Neural cell (in vitro differentiated cells): ENCODE measurements at regions not wholly inside any gene's neighbourhood (a gene's known extent, or its start where the extent isn't known, plus 50 kb on each side); places are given as distances from the start of the nearest gene placed in this dataset.

ENCODE experiments used
- H2AFZ ChIP-seq: fragments of 200-600, 300-800 bp; sonication (generic), shearing (Covaris generic); 2 replicates; pipeline ENCODE4 v1.6.0; 2014; ENCODE audit warnings: low read depth, mild to moderate bottlenecking, antibody characterized with exemption, low read length, moderate library complexity
- H3F3A ChIP-seq: fragments of 200-600 bp; shearing (Covaris generic); 2 replicates; pipeline ENCODE4 v1.6.1; 2016; ENCODE audit warnings: mild to moderate bottlenecking, moderate library complexity, mixed read lengths, antibody characterized with exemption, low read length; ENCODE audit not compliant: insufficient read depth, poor library complexity, severe bottlenecking
- H3K27ac ChIP-seq: fragments of 200-600, 300-800 bp; sonication (generic), shearing (Covaris generic); 2 replicates; pipeline ENCODE4 v1.5.1; 2014; ENCODE audit warnings: mild to moderate bottlenecking, low read length, moderate library complexity
- H3K27me3 ChIP-seq: fragments of 300-800, 200-600 bp; sonication (generic), shearing (Covaris generic); 2 replicates; pipeline ENCODE4 v1.6.0; 2014; ENCODE audit warnings: mild to moderate bottlenecking, low read depth, low read length, moderate library complexity; ENCODE audit not compliant: insufficient read depth
- H3K36me3 ChIP-seq: fragments of 300-800, 200-600 bp; sonication (generic), shearing (Covaris generic); 2 replicates; pipeline ENCODE4 v1.5.1; 2014; ENCODE audit warnings: mild to moderate bottlenecking, antibody characterized with exemption, low read length, moderate library complexity; ENCODE audit not compliant: insufficient read depth
- H3K4me2 ChIP-seq: fragments of 300-800, 200-600 bp; sonication (generic), shearing (Covaris generic); 2 replicates; pipeline ENCODE4 v1.6.0; 2014; ENCODE audit warnings: mild to moderate bottlenecking, low read length
- H3K4me3 ChIP-seq: fragments of 300-800, 200-600 bp; sonication (generic), shearing (Covaris generic); 2 replicates; pipeline ENCODE4 v1.5.1; 2014; ENCODE audit warnings: mild to moderate bottlenecking, low read length, moderate library complexity
- H3K79me2 ChIP-seq: fragments of 200-600 bp; shearing (Covaris generic); replicated peaks from 2 replicates; pipeline ENCODE4 v1.6.0; 2014; ENCODE audit warnings: mild to moderate bottlenecking, low read length, moderate library complexity; ENCODE audit not compliant: insufficient read depth
- H3K9ac ChIP-seq: fragments of 300-800, 200-600 bp; sonication (generic), shearing (Covaris generic); 2 replicates; pipeline ENCODE4 v1.6.1; 2016; ENCODE audit warnings: mild to moderate bottlenecking, low read length, mixed read lengths
- H3K9me2 ChIP-seq: fragments of 200-600 bp; shearing (Covaris generic); 2 replicates; pipeline ENCODE4 v1.6.1; 2016; ENCODE audit warnings: mild to moderate bottlenecking, low read length, mixed read lengths; ENCODE audit not compliant: insufficient read depth
- H3K9me3 ChIP-seq: fragments of 200-600, 300-800 bp; sonication (generic), shearing (Covaris generic); 2 replicates; pipeline ENCODE4 v1.6.1; 2016; ENCODE audit warnings: mild to moderate bottlenecking, mixed run types, low read length, moderate library complexity, mixed read lengths
- H4K20me1 ChIP-seq: fragments of 200-600 bp; shearing (Covaris generic); 2 replicates; pipeline ENCODE4 v1.6.1; 2016; ENCODE audit warnings: mild to moderate bottlenecking, mixed run types; ENCODE audit not compliant: insufficient read depth
- EP300 ChIP-seq: fragments of 450-650 bp; conservative IDR thresholded peaks from 2 replicates; pipeline ENCODE4 v1.6.1; 2014; ENCODE audit warnings: antibody characterized with exemption, mild to moderate bottlenecking, moderate library complexity; ENCODE audit not compliant: poor library complexity, severe bottlenecking
- EZH2 ChIP-seq: fragments of 200-600, 300-800 bp; shearing (Covaris generic), sonication (generic); IDR thresholded peaks from 2 replicates; pipeline ENCODE4 v1.6.1; 2014; ENCODE audit warnings: antibody characterized with exemption, low read length, borderline replicate concordance, mild to moderate bottlenecking; ENCODE audit not compliant: insufficient read depth, poor library complexity, severe bottlenecking
- MXI1 ChIP-seq: fragments of 450-650 bp; conservative IDR thresholded peaks from 2 replicates; pipeline ENCODE4 v1.6.1; 2014; ENCODE audit warnings: antibody characterized with exemption, mild to moderate bottlenecking; ENCODE audit not compliant: poor library complexity, severe bottlenecking
- POLR2AphosphoS5 ChIP-seq: IDR thresholded peaks from 2 replicates; pipeline ENCODE4 v1.6.1; 2012
- RAD21 ChIP-seq: fragments of 450-650 bp; conservative IDR thresholded peaks from 2 replicates; pipeline ENCODE4 v1.6.1; 2014; ENCODE audit warnings: antibody characterized with exemption, mild to moderate bottlenecking, moderate library complexity
- SMC3 ChIP-seq: fragments of 450-650 bp; conservative IDR thresholded peaks from 2 replicates; pipeline ENCODE4 v1.6.1; 2014; ENCODE audit warnings: antibody characterized with exemption, mild to moderate bottlenecking, moderate library complexity; ENCODE audit not compliant: poor library complexity
- TAF1 ChIP-seq: IDR thresholded peaks from 2 replicates; pipeline ENCODE4 v1.6.1; 2012; ENCODE audit warnings: low read depth
- TF ChIP-seq, protein P1 (sequence below): IDR thresholded peaks from 2 replicates; pipeline ENCODE4 v1.6.1; 2012; ENCODE audit warnings: borderline replicate concordance
- TF ChIP-seq, protein P2 (sequence below): fragments of 450-650 bp; IDR thresholded peaks from 2 replicates; pipeline ENCODE4 v1.5.1; 2014; ENCODE audit warnings: antibody characterized with exemption, mild to moderate bottlenecking, moderate library complexity; ENCODE audit not compliant: poor library complexity, severe bottlenecking

DNA sequence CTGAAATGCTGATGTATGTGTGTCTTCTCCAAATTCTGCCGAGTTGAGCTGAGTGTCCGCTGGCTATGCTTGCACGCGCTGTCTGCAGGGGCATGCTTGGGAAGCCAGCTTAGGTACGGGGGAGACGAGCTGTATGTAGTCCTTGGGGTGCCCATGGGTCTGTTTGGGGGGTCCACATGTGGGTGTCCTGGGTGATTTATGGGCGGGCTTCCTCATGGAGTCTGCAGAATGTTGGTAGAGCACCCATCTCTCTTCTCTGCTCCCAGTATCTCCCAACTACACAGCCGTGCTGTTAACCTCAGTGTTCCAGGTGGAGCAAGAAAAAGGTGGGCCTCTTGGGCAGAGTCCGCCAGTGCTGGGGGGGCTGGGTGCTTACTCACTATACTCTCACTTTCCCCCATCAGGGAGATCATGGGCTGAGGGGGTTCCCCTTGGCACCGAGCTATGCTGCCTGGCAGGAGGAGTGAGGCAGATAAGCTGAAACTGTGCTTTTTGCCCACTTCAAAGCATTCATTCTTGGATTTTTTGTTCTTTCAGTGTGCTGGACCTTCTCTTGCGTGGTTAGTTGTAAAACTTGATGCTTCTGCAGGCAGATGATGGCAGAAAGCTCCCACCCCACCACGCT is 128.2 kb upstream of the ALKAL2 start:
- no peaks in the 10 kb centered on the region for H3F3A ChIP-seq
- H3K4me3 ChIP-seq: no peak overlapping the region
- no peaks in the 10 kb centered on the region for H4K20me1 ChIP-seq
- no peak overlapping the region for H2AFZ ChIP-seq
- no peaks in the 10 kb centered on the region for H3K9me3 ChIP-seq
- no peaks in the 10 kb centered on the region for H3K36me3 ChIP-seq
- TF ChIP-seq POLR2AphosphoS5 (no peak), TAF1 (no peak), EP300 (no peak), MXI1 (no peak), RAD21 (no peak), EZH2 (no peak), SMC3 (no peak)
- TF ChIP-seq, protein P1, sequence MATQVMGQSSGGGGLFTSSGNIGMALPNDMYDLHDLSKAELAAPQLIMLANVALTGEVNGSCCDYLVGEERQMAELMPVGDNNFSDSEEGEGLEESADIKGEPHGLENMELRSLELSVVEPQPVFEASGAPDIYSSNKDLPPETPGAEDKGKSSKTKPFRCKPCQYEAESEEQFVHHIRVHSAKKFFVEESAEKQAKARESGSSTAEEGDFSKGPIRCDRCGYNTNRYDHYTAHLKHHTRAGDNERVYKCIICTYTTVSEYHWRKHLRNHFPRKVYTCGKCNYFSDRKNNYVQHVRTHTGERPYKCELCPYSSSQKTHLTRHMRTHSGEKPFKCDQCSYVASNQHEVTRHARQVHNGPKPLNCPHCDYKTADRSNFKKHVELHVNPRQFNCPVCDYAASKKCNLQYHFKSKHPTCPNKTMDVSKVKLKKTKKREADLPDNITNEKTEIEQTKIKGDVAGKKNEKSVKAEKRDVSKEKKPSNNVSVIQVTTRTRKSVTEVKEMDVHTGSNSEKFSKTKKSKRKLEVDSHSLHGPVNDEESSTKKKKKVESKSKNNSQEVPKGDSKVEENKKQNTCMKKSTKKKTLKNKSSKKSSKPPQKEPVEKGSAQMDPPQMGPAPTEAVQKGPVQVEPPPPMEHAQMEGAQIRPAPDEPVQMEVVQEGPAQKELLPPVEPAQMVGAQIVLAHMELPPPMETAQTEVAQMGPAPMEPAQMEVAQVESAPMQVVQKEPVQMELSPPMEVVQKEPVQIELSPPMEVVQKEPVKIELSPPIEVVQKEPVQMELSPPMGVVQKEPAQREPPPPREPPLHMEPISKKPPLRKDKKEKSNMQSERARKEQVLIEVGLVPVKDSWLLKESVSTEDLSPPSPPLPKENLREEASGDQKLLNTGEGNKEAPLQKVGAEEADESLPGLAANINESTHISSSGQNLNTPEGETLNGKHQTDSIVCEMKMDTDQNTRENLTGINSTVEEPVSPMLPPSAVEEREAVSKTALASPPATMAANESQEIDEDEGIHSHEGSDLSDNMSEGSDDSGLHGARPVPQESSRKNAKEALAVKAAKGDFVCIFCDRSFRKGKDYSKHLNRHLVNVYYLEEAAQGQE: no peak
- TF ChIP-seq, protein P2, sequence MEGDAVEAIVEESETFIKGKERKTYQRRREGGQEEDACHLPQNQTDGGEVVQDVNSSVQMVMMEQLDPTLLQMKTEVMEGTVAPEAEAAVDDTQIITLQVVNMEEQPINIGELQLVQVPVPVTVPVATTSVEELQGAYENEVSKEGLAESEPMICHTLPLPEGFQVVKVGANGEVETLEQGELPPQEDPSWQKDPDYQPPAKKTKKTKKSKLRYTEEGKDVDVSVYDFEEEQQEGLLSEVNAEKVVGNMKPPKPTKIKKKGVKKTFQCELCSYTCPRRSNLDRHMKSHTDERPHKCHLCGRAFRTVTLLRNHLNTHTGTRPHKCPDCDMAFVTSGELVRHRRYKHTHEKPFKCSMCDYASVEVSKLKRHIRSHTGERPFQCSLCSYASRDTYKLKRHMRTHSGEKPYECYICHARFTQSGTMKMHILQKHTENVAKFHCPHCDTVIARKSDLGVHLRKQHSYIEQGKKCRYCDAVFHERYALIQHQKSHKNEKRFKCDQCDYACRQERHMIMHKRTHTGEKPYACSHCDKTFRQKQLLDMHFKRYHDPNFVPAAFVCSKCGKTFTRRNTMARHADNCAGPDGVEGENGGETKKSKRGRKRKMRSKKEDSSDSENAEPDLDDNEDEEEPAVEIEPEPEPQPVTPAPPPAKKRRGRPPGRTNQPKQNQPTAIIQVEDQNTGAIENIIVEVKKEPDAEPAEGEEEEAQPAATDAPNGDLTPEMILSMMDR: no peak
- H3K27ac ChIP-seq: no peak overlapping the region
- no peaks in the 10 kb centered on the region for H3K79me2 ChIP-seq
- no peaks in the 10 kb centered on the region for H3K9me2 ChIP-seq
- no peaks in the 10 kb centered on the region for H3K27me3 ChIP-seq
- H3K4me2 ChIP-seq: no peak overlapping the region
- H3K9ac ChIP-seq: no peak overlapping the region

GRCh38 chr2:409523-409922 is 121.6 kb upstream of the ALKAL2 start:
- Histone ChIP-seq H3K36me3 (no peaks in the 10 kb centered on the region), H3F3A (no peaks in the 10 kb centered on the region), H3K4me3 (no peak overlapping the region), H4K20me1 (no peaks in the 10 kb centered on the region), H2AFZ (no peak overlapping the region), H3K9ac (no peak overlapping the region), H3K27ac (no peak overlapping the region), H3K4me2 (no peak overlapping the region), H3K27me3 (no peaks in the 10 kb centered on the region), H3K79me2 (no peaks in the 10 kb centered on the region), H3K9me2 (no peaks in the 10 kb centered on the region), H3K9me3 (no peaks in the 10 kb centered on the region)
- TF ChIP-seq EZH2 (no peak), EP300 (no peak), POLR2AphosphoS5 (no peak), SMC3 (no peak), MXI1 (no peak), RAD21 (no peak), TAF1 (no peak)
- TF ChIP-seq, protein P2: no peak
- TF ChIP-seq, protein P1: no peak
